22Rv1 (cell line): ENCODE measurements at regions not wholly inside any gene's neighbourhood (a gene's known extent, or its start where the extent isn't known, plus 50 kb on each side); places are given as distances from the start of the nearest gene placed in this dataset.

Experiments used
- H3K27ac ChIP-seq: fragments of 450-650 bp; 2 replicates; pipeline ENCODE4 v1.5.1; 2017
- ZFX ChIP-seq: fragments of 450-650 bp; IDR thresholded peaks from 2 replicates; pipeline ENCODE4 v1.6.1; 2017; ENCODE audit warnings: antibody characterized with exemption, borderline replicate concordance
- TF ChIP-seq, protein P1 (sequence below): fragments of 450-650 bp; IDR thresholded peaks from 2 replicates; pipeline ENCODE4 v1.5.1; 2017; ENCODE audit warnings: mild to moderate bottlenecking

DNA sequence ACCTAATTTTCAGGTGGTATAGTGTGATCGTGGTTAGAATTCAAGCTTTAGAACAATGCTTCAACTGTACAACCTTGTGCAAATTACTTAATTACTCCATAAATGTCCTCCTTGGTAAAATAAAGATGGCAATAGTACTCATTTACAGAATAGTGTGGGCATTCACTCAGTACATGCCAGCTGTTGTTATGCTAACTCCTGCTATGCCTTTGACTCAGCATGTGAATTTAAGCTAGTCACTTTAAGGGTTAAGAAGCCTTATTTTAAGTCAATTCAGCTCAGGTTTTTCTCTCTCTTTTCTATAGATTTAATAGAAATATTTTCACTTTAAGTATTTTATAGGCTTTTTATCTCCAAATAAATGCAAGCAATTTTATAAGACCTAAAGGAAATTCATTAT, 335.6 kb upstream of the ITGA1 start:
- no peak overlapping the region for H3K27ac ChIP-seq
- no peak for TF ChIP-seq ZFX
- TF ChIP-seq, protein P1, sequence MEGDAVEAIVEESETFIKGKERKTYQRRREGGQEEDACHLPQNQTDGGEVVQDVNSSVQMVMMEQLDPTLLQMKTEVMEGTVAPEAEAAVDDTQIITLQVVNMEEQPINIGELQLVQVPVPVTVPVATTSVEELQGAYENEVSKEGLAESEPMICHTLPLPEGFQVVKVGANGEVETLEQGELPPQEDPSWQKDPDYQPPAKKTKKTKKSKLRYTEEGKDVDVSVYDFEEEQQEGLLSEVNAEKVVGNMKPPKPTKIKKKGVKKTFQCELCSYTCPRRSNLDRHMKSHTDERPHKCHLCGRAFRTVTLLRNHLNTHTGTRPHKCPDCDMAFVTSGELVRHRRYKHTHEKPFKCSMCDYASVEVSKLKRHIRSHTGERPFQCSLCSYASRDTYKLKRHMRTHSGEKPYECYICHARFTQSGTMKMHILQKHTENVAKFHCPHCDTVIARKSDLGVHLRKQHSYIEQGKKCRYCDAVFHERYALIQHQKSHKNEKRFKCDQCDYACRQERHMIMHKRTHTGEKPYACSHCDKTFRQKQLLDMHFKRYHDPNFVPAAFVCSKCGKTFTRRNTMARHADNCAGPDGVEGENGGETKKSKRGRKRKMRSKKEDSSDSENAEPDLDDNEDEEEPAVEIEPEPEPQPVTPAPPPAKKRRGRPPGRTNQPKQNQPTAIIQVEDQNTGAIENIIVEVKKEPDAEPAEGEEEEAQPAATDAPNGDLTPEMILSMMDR, result no peak

DNA sequence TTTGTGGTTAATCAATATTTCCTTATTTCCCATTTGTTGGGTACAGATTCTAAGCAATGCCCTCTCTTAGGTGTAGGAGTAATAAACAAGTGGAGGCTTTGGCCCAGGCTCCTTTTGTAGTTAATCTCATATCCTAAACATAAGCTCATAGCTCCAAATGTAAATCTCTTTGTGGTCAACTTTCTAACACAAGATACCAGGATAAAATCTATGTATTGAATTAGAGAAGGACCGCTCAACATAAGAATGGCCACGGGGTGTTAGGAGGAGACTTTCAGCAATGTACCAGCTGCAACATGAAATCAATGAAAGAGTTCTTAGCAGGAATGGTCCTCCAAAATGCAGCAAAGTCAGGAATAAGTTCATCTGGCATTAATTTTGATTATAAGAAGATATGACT, 334.5 kb upstream of the ITGA1 start:
- TF ChIP-seq, protein P1, result no peak
- TF ChIP-seq ZFX, result no peak
- no peak overlapping the region for H3K27ac ChIP-seq

DNA sequence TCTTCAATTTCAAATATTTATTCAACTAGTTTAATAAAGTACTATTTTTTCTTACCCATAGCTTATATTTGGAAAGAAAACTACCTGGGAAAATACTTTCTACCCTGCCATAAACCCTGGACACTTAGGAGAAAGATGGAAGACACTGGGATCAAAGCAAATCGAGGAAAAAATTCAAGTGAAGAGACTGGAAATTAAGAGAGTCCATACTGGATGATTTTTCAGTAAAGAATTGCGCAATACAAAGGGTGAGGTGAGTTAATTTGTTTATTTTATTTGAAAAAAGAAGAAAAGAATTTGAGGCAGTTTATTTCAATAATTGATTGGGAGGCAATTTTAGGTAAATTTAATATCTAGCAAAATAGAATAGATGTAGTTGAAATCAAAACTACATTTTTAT, 331.8 kb upstream of the ITGA1 start:
- H3K27ac ChIP-seq, result no peak overlapping the region

DNA sequence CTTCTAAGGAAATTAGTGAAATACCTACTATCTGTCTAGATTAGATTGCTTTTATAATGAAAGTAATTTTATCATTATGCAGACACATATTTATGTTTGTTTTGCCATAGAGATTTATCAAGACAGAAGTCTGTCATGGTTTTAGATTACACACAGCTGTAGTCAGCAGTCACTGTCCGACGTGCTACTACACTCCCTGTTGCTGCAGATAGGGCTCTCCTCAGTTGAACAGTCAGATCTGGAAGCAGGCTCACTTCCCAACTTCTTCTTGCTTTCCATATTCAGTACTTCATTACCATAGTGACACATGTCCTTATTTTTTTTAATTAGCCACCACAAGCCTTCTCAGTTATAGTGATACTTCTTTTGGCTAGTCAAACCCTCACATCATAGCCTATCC, 329.9 kb upstream of the ITGA1 start:
- H3K27ac ChIP-seq, result no peak overlapping the region
- TF ChIP-seq, protein P1, result no peak
- TF ChIP-seq ZFX, result no peak

More for the DNA sequence above, 331.8 kb upstream of the ITGA1 start:
- TF ChIP-seq, protein P1, result no peak
- TF ChIP-seq ZFX, result no peak

DNA sequence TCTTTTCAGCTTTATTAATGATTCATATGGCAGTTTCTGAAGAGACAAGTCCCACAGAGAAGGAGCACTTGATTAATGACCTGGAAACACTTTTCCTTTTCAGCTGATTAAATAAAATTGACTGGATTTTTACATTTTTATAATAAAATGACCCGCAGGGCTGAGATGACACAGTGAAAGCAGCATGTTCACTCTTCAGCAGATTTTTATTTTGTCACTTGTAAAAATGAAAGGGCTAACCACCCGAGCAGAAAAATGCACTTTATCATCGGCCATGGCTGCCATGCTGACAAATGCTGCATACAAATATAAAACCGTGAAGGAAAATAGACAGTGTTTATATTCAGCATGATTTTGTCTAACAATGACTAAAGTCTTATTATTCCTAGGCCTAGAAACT, 321.6 kb upstream of the ITGA1 start:
- no peak for TF ChIP-seq ZFX
- TF ChIP-seq, protein P1, result no peak
- H3K27ac ChIP-seq, result no peak overlapping the region

DNA sequence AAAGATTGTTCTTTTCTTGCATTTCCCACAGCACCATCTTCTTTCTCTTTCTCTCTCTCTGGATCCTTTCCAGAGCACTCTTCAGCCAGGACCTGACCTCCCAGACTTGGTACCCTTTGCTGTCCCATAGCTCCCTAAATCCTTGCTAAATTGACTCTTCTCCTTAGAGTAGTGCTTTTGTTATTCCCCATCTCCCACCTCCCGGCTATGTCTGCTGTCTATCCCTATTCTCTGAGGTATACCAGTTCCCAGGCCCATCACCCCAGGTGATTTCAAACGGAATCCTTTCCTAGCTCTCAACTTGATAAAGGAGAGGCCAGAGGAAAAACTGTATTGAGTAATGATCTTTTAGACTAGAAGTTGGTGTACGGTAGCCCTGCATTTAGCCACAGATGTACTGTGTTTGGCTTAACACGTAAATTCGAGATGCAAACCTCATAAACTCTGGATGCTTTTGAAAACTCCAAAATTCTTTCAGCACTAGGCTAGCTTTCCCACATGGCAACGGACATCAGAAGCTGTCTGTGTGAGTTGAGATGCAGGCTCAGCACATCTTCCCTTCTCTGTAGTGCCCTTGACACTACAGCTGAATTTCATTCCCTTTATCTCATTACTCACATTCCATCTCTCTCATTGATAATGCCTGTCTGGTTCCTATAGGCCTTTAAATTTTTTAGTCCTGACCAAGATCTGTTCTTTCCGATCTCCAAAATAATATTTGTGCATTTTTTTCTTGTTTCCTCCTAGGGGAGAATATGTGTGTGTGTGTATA, 320.8 kb upstream of the ITGA1 start:
- TF ChIP-seq, protein P1, result no peak
- TF ChIP-seq ZFX, result no peak
- no peak overlapping the region for H3K27ac ChIP-seq

DNA sequence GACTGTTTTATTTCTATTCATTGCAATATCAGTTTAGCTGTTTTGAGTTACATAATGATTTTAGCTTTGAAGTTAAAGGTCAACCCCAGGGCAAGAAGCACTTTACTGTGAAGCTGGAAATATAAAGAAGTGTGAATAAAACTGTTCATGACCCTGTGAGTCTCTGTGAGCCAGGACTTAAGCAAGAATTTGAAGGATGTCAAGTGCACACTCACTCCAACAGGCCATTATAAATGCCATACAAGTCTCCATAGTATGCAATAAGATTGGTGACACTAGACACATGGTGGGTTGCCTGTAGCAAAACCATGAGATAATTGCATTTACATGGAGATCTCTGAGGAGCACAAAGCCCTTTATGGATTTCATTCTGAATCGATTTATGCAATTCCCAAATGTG, 318.7 kb upstream of the ITGA1 start:
- H3K27ac ChIP-seq, result no peak overlapping the region
- TF ChIP-seq, protein P1, result no peak
- no peak for TF ChIP-seq ZFX
